ENCODE measurements at regions not wholly inside any gene's neighbourhood (a gene's known extent, or its start where the extent isn't known, plus 50 kb on each side); places are given as distances from the start of the nearest gene placed in this dataset.

DNA sequence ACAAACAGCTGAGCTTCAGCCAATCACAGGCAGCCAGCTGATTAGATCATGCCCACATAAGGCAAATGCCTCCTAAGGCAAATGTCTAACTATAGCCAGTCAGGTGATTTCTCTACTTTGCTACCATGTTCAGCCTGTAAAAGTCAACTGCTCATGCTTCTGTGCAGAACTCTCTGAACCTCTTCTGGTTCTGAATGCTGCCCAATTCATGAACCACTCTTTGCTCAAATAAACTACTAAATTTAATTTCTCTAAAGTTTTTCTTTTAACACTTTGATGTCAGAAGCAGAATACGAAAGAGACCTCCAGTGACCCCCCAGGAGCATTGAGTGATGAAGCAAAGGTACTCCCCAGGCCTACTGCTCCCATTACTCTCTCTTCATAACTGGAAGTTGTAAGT, 240.7 kb upstream of the IPO5 start:
- Histone ChIP-seq H3K56ac (ENCODE audit: extremely low read depth, insufficient read depth, low read length) (no peak overlapping the region), H4K8ac (ENCODE audit: low read depth in 2 of 2, low read length in 2 of 2) (no peak overlapping the region), H3K9me3 (ENCODE audit: control insufficient read depth, insufficient read depth, low read length) (no peaks in the 10 kb centered on the region), H2AFZ (replicated peaks; ENCODE audit: low read length, poor library complexity) (no peak overlapping the region), H3K9me1 (ENCODE audit: insufficient read depth, low read length) (no peaks in the 10 kb centered on the region), H2BK20ac (ENCODE audit: low read depth, low read length) (no peak overlapping the region), H3K23ac (ENCODE audit: low read depth, low read length) (no peak overlapping the region), H2AK5ac (ENCODE audit: low read depth, low read length) (no peak overlapping the region), H4K5ac (ENCODE audit: low read depth, low read length) (no peak overlapping the region), H4K20me1 (ENCODE audit: insufficient read depth, low read length) (no peaks in the 10 kb centered on the region), H3K79me1 (ENCODE audit: low read depth in 1 of 2, low read length in 2 of 2) (no peaks in the 10 kb centered on the region), H2BK15ac (ENCODE audit: low read depth, low read length) (no peak overlapping the region), H3K27me3 (ENCODE audit: control insufficient read depth, insufficient read depth, low read length) (no peaks in the 10 kb centered on the region), H2AK9ac (replicated peaks; ENCODE audit: low read depth, low read length, poor library complexity) (no peak overlapping the region), H3K18ac (ENCODE audit: low read depth, low read length) (no peak overlapping the region), H2BK120ac (ENCODE audit: low read depth, low read length) (no peak overlapping the region), H4K91ac (ENCODE audit: insufficient read depth, low read depth, low read length) (no peak overlapping the region), H3K14ac (replicated peaks; ENCODE audit: low read depth, low read length) (no peak overlapping the region), H3K27ac (ENCODE audit: insufficient read depth, low read length) (no peak overlapping the region), H3K4ac (ENCODE audit: low read depth, low read length) (no peak overlapping the region), H3K9ac (ENCODE audit: low read depth, low read length) (no peak overlapping the region), H3K4me1 (ENCODE audit: control insufficient read depth, insufficient read depth, low read length) (no peaks in the 10 kb centered on the region), H3K36me3 (ENCODE audit: control insufficient read depth, insufficient read depth, low read length) (no peaks in the 10 kb centered on the region), H3K4me3 (ENCODE audit: insufficient read depth, low read depth, low read length) (no peak overlapping the region), H2BK5ac (ENCODE audit: low read depth, low read length, poor library complexity, severe bottlenecking) (no peak overlapping the region), H3K4me2 (ENCODE audit: low read depth, low read length) (no peak overlapping the region)
- ChIA-PET POLR2A (ENCODE audit: unreplicated experiment) (no interaction called here), CTCF (no interaction called here)
- dilution Hi-C loops (cut with HindIII; ENCODE audit: low sequenced_read_pairs, unreplicated experiment) (no loop called here), in situ Hi-C loops (cut with MboI; ENCODE audit: low sequenced_read_pairs) (no loop called here), intact Hi-C loops (cut with micrococcal nuclease) (no loop called here)
- no peak for ATAC-seq (ENCODE audit: low read depth)
- BruUV-seq (replicated peaks), result no TSS peak
- no CpG with 5 or more reads among the region's 1 CpG for WGBS, 2 experiments (ENCODE audit: extremely low coverage in 2 of 2, insufficient read length in 1 of 2)
- TF ChIP-seq MAFK (IDR thresholded peaks at IDR 0.05; ENCODE audit: low read depth, low read length) (no peak), CHD1 (IDR thresholded peaks at IDR 0.05; ENCODE audit: low read depth, low read length) (no peak), RCOR1 (IDR thresholded peaks at IDR 0.05; ENCODE audit: insufficient replicate concordance, low read length) (no peak), NFE2L2 (IDR thresholded peaks at IDR 0.05; ENCODE audit: low read depth, low read length) (no peak), RAD21 (IDR thresholded peaks at IDR 0.05; ENCODE audit: low read length) (no peak), RFX5 (IDR thresholded peaks at IDR 0.05; ENCODE audit: low read depth, low read length) (no peak), MXI1 (IDR thresholded peaks at IDR 0.05; ENCODE audit: borderline replicate concordance, low read depth, low read length) (no peak), MAZ (IDR thresholded peaks at IDR 0.05; ENCODE audit: borderline replicate concordance, low read depth, low read length) (no peak), BHLHE40 (IDR thresholded peaks at IDR 0.05; ENCODE audit: low read depth, low read length) (no peak), SMC3 (IDR thresholded peaks at IDR 0.05; ENCODE audit: low read depth, low read length) (no peak)
- TF ChIP-seq, protein P1, sequence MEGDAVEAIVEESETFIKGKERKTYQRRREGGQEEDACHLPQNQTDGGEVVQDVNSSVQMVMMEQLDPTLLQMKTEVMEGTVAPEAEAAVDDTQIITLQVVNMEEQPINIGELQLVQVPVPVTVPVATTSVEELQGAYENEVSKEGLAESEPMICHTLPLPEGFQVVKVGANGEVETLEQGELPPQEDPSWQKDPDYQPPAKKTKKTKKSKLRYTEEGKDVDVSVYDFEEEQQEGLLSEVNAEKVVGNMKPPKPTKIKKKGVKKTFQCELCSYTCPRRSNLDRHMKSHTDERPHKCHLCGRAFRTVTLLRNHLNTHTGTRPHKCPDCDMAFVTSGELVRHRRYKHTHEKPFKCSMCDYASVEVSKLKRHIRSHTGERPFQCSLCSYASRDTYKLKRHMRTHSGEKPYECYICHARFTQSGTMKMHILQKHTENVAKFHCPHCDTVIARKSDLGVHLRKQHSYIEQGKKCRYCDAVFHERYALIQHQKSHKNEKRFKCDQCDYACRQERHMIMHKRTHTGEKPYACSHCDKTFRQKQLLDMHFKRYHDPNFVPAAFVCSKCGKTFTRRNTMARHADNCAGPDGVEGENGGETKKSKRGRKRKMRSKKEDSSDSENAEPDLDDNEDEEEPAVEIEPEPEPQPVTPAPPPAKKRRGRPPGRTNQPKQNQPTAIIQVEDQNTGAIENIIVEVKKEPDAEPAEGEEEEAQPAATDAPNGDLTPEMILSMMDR (conservative IDR thresholded peaks at IDR 0.05; ENCODE audit: low read depth, low read length), result no peak
- TF ChIP-seq, protein P2, sequence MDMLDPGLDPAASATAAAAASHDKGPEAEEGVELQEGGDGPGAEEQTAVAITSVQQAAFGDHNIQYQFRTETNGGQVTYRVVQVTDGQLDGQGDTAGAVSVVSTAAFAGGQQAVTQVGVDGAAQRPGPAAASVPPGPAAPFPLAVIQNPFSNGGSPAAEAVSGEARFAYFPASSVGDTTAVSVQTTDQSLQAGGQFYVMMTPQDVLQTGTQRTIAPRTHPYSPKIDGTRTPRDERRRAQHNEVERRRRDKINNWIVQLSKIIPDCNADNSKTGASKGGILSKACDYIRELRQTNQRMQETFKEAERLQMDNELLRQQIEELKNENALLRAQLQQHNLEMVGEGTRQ (IDR thresholded peaks at IDR 0.05; ENCODE audit: low read depth, low read length), result no peak
- DNase-seq, result no peak
